Mesothelial cell of epicardium (in vitro differentiated cells): ENCODE measurements at regions not wholly inside any gene's neighbourhood (a gene's known extent, or its start where the extent isn't known, plus 50 kb on each side); places are given as distances from the start of the nearest gene placed in this dataset.

ENCODE experiments used
- DNase-seq, 2 experiments: peaks; one replicate each; pipeline ENCODE4 v3.0.0; 2021; ENCODE audit warnings: low spot score in 2 of 2; ENCODE audit not compliant: unreplicated experiment in 2 of 2
- H3K27ac Mint-ChIP-seq: 2 replicates; pipeline ENCODE4 v1.8.0; 2021; ENCODE audit warnings: mixed read lengths
- H3K27me3 Mint-ChIP-seq: 2 replicates; pipeline ENCODE4 v1.8.0; 2021; ENCODE audit warnings: low read depth, mixed read lengths
- H3K36me3 Mint-ChIP-seq: 2 replicates; pipeline ENCODE4 v1.8.0; 2021; ENCODE audit warnings: mixed read lengths
- H3K4me1 Mint-ChIP-seq: 2 replicates; pipeline ENCODE4 v1.8.0; 2021; ENCODE audit warnings: mixed read lengths
- H3K4me3 Mint-ChIP-seq: 2 replicates; pipeline ENCODE4 v1.8.0; 2021; ENCODE audit warnings: mild to moderate bottlenecking, moderate library complexity, mixed read lengths
- H3K9me3 Mint-ChIP-seq: 2 replicates; pipeline ENCODE4 v1.8.0; 2021; ENCODE audit warnings: mixed read lengths
- TF ChIP-seq, protein P1 (sequence below): fragments of 200-600 bp; sonication (generic); IDR thresholded peaks from one replicate; pipeline ENCODE4 v1.5.0; 2021; ENCODE audit warnings: antibody characterized with exemption; ENCODE audit not compliant: unreplicated experiment

DNA sequence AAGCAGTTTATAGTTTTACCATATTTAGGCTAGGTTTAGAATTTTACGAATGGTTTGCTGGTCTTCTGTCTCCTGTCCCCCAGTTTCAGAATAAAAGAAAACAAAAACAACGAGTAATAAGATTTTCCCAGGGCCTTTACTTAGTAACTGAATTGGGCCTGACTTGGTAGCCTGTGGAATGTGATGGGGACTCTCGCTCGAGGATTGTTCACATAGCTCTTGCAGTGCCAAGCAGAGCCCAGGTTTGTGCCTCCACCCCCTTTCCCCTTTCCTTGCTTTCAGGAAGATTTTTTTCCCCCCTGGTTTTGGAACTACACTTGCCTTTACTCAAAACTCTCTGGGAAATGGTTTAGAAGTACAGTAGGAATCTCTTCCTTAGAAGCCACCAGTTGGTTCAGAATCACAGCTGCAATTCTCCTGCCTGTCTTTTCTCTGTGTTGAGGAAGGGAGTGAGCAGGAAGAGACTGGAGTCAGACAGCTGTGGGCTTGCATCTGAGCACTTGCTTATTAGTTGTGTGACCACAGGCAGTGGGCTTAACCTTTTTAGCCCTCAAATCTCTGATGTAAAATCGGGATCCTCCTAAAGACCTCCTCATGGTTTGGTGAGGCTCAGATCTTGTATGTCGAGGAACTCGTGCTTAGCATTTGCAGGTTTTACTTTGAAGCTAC, 501.2 kb downstream of the PCNX1 start:
- H3K36me3 Mint-ChIP-seq, result peaks cover 10% of the 10 kb centered on the region
- peaks cover 2% of the 10 kb centered on the region for H3K4me1 Mint-ChIP-seq
- no peaks in the 10 kb centered on the region for H3K27me3 Mint-ChIP-seq
- H3K9me3 Mint-ChIP-seq, result peaks cover 23% of the 10 kb centered on the region
- TF ChIP-seq, protein P1, sequence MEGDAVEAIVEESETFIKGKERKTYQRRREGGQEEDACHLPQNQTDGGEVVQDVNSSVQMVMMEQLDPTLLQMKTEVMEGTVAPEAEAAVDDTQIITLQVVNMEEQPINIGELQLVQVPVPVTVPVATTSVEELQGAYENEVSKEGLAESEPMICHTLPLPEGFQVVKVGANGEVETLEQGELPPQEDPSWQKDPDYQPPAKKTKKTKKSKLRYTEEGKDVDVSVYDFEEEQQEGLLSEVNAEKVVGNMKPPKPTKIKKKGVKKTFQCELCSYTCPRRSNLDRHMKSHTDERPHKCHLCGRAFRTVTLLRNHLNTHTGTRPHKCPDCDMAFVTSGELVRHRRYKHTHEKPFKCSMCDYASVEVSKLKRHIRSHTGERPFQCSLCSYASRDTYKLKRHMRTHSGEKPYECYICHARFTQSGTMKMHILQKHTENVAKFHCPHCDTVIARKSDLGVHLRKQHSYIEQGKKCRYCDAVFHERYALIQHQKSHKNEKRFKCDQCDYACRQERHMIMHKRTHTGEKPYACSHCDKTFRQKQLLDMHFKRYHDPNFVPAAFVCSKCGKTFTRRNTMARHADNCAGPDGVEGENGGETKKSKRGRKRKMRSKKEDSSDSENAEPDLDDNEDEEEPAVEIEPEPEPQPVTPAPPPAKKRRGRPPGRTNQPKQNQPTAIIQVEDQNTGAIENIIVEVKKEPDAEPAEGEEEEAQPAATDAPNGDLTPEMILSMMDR, result no peak
- no peak overlapping the region for H3K4me3 Mint-ChIP-seq
- H3K27ac Mint-ChIP-seq, result peak overlapping the region; percentile 14
- DNase-seq, result no peak

DNA sequence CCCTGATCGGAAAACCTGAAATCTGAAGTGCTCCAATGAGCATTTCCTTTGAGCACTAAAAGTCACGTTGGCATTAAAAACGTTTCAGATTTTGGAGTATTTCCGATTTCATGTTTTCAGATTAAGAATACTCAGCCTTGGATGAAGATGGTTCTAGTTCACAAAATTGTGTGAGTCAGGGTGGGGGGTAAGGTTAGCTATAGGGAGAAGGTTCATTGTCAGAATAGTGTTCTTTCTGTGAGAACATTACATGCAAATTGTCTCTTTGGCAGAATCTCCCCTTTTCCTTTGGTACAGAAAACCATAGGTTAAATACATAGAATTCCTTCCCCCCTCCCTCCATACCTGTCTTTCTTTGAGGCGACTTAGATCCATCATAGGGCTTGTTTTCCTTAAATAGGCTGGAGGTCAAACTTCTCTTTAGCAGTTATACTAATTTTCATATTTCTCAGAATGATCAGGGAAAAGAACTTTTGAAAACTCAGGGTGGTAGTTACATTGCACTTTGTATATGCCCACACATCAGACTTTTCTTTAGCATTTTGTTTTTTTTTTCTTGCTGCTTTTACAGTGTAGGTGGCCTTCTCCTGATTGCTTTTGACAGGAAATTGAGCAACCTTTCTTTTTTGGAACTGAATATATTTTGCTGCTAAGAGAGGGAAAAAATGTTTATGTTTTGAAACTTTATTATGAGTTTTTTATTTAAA, 503.5 kb downstream of the PCNX1 start:
- Mint-ChIP-seq H3K4me1 (peaks cover 4% of the 10 kb centered on the region), H3K9me3 (peaks cover 14% of the 10 kb centered on the region), H3K36me3 (peaks cover 2% of the 10 kb centered on the region), H3K4me3 (no peak overlapping the region), H3K27me3 (no peaks in the 10 kb centered on the region), H3K27ac (no peak overlapping the region)
- no peak for DNase-seq
- TF ChIP-seq, protein P1, result no peak

DNA sequence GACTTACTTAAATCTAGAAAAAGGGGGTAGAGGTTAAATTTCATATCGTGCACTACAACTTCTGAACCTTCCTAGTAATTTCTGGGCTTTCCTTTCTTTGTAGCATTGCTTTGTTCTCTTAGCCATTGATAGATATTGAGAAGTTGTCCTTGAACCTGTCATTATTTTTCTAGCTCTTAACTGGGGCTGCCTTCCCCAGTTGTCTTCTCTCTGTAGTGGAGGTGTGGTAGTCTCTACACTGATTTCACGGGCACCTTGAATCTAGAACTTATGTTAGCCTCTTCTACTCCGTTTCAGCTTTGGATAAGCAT, 504.0 kb downstream of the PCNX1 start:
- Mint-ChIP-seq H3K4me1 (peaks cover 4% of the 10 kb centered on the region), H3K27me3 (no peaks in the 10 kb centered on the region), H3K36me3 (no peaks in the 10 kb centered on the region), H3K27ac (no peak overlapping the region), H3K4me3 (no peak overlapping the region), H3K9me3 (peaks cover 11% of the 10 kb centered on the region)
- TF ChIP-seq, protein P1, result no peak
- no peak for DNase-seq

DNA sequence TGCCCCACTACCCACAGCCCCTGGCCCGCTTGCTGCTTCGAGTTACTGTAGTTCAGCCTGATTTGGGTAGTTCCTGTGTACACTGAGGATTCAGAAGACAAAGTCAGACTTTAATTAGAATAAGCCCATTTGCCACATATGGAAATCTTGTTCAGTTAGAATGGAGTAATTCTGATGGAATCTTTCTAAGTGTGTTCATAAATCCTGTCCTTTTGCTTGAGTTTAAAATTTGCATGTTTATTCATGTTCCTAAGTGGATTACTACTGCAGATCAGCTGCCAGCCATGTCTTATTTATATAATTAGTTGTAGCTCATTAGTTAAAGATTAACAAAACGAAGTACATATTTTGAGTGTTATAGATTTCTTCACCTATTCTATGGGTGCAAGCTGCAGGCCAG, 504.5 kb downstream of the PCNX1 start:
- H3K27ac Mint-ChIP-seq, result no peak overlapping the region
- no peak for DNase-seq
- H3K36me3 Mint-ChIP-seq, result no peaks in the 10 kb centered on the region
- no peaks in the 10 kb centered on the region for H3K27me3 Mint-ChIP-seq
- peaks cover 11% of the 10 kb centered on the region for H3K9me3 Mint-ChIP-seq
- no peak overlapping the region for H3K4me3 Mint-ChIP-seq
- peaks cover 4% of the 10 kb centered on the region for H3K4me1 Mint-ChIP-seq
- TF ChIP-seq, protein P1, result no peak

DNA sequence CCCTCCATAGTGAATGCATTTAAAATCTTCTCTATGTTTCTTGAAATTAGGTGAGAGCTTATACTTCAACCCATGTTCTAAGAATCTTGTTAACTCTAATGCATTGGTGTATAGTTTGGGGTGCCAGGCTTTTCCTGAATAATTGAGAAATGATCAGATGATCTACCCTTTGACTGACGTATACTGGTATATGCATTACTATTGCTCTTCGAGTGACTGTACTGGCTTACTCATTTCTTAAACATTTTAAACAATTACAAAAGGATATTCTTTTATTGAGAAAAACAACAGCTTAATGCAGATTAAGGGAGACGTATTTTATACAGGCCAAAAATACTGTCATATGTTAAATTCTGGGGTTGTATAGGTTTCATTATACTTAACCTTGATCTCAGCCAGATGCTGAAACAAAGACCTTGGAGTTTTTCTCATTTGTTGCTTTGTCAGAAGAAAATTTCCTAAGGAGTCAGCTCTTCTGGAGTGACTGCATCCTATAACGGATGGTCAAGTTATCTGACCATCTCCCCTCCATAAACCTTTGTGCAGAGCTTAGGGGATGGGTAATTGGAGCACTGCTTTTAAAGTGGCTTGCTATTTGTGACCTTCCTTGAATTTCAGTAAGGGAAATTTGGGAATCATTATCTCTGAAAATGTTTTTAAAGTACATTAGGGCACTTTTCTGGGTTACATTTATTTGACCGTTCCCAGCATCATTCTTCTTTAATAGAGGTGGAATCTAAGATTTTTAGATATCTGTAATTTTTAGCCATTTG, 507.6 kb downstream of the PCNX1 start:
- Mint-ChIP-seq H3K4me1 (peaks cover 4% of the 10 kb centered on the region), H3K36me3 (no peaks in the 10 kb centered on the region), H3K9me3 (peaks cover 11% of the 10 kb centered on the region), H3K27me3 (no peaks in the 10 kb centered on the region), H3K27ac (no peak overlapping the region), H3K4me3 (no peak overlapping the region)
- TF ChIP-seq, protein P1, result no peak
- DNase-seq, result no peak
